ENCODE measurements at regions not wholly inside any gene's neighbourhood (a gene's known extent, or its start where the extent isn't known, plus 50 kb on each side); places are given as distances from the start of the nearest gene placed in this dataset.

DNA sequence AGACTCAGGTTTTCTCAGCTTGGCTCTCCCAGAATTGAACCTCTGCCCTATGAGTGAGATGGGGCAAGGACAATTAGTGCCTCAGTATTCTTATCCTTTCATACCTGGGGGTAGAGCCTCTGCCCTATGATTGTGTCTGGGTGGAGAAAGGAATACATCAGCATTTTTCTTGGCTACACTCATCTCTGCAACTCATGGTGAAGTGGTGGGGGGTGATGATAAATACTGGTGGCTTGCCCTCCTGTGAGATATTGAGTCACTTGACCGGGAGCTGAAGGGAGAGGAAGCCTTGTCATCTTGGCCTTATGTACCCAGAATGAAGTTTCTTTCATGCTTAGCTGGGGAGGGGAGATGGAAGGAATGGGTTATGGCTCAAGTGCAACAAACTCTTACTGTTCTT, 71.3 kb upstream of the ENOX2 start:
- DNase-seq: no peak

DNA sequence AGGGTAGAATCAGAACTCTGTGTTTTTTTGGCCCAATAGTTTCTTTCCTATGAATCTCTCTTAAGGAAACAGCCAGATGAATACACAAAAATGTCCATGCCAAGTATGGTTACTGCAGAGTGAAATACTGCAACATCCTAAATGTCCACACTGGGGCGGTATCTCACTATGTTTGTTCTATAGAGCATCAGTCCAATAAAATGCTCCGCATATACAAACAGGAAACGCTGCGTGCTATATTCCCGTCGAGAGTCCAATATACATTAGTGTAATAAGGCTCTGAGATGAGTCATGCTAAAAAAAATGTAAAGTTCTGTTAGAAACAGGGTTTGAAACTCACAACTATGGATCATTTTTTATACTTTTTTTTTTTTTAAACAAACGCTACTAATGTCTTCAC, 72.9 kb upstream of the ENOX2 start:
- DNase-seq: peak in 1 of 2 donors; percentile 18

DNA sequence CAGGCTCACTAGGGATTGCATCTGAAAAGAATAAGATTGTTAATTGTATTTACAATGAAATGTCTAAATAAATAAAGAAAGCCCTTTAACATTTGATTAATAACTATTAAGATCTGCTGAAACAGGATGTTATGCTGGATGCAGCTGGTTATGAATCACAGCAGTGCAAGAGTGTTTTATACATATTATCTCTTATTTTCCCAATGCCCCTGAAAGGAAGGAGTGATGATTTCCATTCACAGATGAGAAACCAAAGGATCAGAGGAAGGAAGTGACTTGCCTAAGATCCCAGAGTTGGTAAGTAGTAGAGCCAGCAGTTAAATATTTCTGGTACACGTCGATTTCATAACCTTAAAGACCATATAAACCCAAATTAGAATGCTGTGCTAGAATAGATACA, 76.3 kb upstream of the ARHGAP36 start:
- no peak for DNase-seq

- no peak for DNase-seq
Measured at GRCh38 chrX:130984782-130985181, 73.4 kb upstream of the ARHGAP36 start.

DNA sequence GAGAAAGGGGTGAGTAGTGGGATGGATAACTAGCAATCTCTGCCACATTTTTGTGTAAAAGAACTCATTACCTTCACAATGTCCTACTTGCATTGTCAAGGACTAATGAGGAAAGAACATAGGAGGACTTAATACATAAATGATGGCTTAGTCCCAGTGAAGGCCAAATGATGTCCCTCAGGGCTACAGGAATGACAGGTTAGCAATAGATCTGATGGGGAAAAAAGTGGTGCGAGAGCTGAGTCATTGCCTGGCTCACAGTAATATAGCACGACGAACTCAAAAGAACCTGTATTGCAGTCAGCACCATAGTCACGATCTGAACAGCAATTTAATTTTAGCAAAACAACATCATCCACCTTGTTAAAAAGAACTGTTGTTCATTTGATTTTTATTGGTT, 70.9 kb upstream of the ARHGAP36 start:
- no peak for DNase-seq

GRCh38 chrX:130990723-130991122, 67.4 kb upstream of the ARHGAP36 start:
- no peak for DNase-seq

DNA sequence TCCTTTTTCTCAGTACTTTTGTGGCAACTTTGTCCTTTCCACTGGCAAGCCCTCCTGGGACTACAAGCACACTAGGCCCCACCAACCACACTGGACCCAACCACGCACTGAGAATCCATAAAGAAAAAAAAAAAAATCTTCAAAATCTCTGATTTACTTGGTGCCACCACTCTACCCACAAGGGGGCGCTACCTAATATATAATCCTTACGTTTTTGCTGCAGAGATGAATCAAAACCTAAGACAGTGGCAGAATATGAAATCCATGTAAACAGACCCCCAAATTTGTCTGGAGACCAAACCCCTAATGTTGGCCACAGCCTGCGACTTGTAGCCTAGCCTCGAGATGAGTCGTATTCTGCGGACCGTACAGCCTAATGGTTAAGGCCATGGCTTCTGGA, 63.5 kb upstream of the ARHGAP36 start:
- DNase-seq: peak in 1 of 2 donors; percentile 2

DNA sequence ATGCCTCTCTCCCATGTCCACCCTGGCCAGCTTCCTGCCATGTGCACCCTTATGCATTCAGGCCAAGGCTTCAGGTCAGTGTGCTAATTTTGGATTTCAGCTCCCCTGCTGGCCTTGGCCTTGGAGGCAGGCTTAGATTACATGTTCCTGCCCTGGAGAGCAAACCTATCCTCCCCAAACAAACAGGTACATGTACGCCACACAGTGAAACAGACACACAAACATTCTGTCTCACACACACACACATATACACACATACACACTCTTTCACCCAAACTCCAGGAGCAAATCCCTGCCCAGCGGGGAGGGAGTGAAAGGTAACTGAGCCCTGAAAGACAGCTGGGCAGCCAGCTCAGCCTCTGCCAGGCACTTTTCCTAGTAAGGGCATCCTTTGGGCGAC, 62.7 kb upstream of the ARHGAP36 start:
- DNase-seq: no peak

DNA sequence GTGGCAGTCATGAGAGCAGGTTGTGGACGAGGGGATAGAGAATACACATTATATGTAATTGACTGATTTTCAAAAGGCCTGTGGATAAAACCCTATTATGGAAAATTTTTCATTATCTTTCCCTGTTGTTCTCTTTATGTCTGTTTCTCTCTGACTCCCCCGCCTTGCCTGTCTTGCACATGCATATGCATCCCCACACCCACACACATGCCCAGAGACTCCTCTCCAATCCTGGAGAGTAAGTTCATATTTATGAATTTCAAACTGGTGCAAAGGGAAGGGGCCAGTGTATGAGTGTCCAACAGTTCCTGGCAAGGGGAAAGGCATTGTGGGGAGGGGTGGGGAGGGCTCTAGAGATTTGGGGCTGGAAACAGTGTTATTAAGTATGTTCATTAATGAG, 60.8 kb upstream of the ARHGAP36 start:
- no peak for DNase-seq

GRCh38 chrX:130999360-130999759, 58.8 kb upstream of the ARHGAP36 start:
- DNase-seq: no peak
